GM18868 (cell line): ENCODE measurements at regions not wholly inside any gene's neighbourhood (a gene's known extent, or its start where the extent isn't known, plus 50 kb on each side); places are given as distances from the start of the nearest gene placed in this dataset.
A peak's percentile ranks its signal among the peaks of the same experiment; 100 is the strongest.

Experiments used
- ATAC-seq: cut with Tn5 transposase; IDR thresholded peaks from one replicate; pipeline ENCODE4 v1.9.1; 2021; ENCODE audit warnings: mild to moderate bottlenecking, moderate library complexity; ENCODE audit not compliant: unreplicated experiment

- ATAC-seq: no peak
Observed at GRCh38 chr4:104766676-104767075, 272.0 kb upstream of the CXXC4 start.

- ATAC-seq: peak; percentile 63
Observed at GRCh38 chr4:104772849-104773248, 278.2 kb upstream of the CXXC4 start.

GRCh38 chr4:104795264-104795939 is 300.7 kb upstream of the CXXC4 start:
- ATAC-seq: no peak

GRCh38 chr4:104811727-104812126 is 317.0 kb upstream of the CXXC4 start:
- ATAC-seq: no peak

- ATAC-seq: peak; percentile 88
Observed at GRCh38 chr4:104815665-104816064, 321.0 kb upstream of the CXXC4 start.

- peak; percentile 59 for ATAC-seq
Observed at GRCh38 chr4:104818579-104818978, 323.9 kb upstream of the CXXC4 start.

- no peak for ATAC-seq
Observed at GRCh38 chr4:104826171-104826570, 320.5 kb upstream of the TET2 start.

- ATAC-seq: peak; percentile 58
Observed at GRCh38 chr4:104829761-104830160, 316.9 kb upstream of the TET2 start.

- no peak for ATAC-seq
Observed at GRCh38 chr4:104848597-104849225, 298.0 kb upstream of the TET2 start.

- ATAC-seq: no peak
Observed at GRCh38 chr4:104859601-104860237, 287.0 kb upstream of the TET2 start.

- peak; percentile 91 for ATAC-seq
Observed at GRCh38 chr4:104860238-104861123, 286.2 kb upstream of the TET2 start.

- ATAC-seq: no peak
Observed at GRCh38 chr4:104866809-104867208, 279.9 kb upstream of the TET2 start.

GRCh38 chr4:104868533-104868932 is 278.1 kb upstream of the TET2 start:
- peak; percentile 49 for ATAC-seq

GRCh38 chr4:104868958-104869357 is 277.7 kb upstream of the TET2 start:
- peak; percentile 92 for ATAC-seq

- no peak for ATAC-seq
Observed at GRCh38 chr4:104869831-104870230, 276.8 kb upstream of the TET2 start.

- ATAC-seq: peak; percentile 18
Observed at GRCh38 chr4:104870495-104871233, 276.0 kb upstream of the TET2 start.

- no peak for ATAC-seq
Observed at GRCh38 chr4:104878936-104879335, 267.7 kb upstream of the TET2 start.

GRCh38 chr4:104879367-104879766 is 267.3 kb upstream of the TET2 start:
- peak; percentile 69 for ATAC-seq

- no peak for ATAC-seq
Observed at GRCh38 chr4:104879854-104880253, 266.8 kb upstream of the TET2 start.

- ATAC-seq: no peak
Observed at GRCh38 chr4:104881136-104881886, 265.4 kb upstream of the TET2 start.
